GM19239 (cell line): ENCODE measurements at regions not wholly inside any gene's neighbourhood (a gene's known extent, or its start where the extent isn't known, plus 50 kb on each side); places are given as distances from the start of the nearest gene placed in this dataset.

ENCODE experiments used
- DNase-seq: peaks from one replicate; pipeline ENCODE4 v3.0.0; 2011; ENCODE audit warnings: low spot score; ENCODE audit not compliant: insufficient read length
- FAIRE-seq: peaks from 2 replicates; lab custom pipeline; 2011; peaks lifted over from hg19 to GRCh38; lab: Jason Lieb, UNC

GRCh38 chr14:22422238-22422637 lies 166.8 kb downstream of the DAD1 start:
- no peak for FAIRE-seq
- DNase-seq = no peak

GRCh38 chr14:22420598-22421186 lies 168.3 kb downstream of the DAD1 start:
- no peak for FAIRE-seq

DNA sequence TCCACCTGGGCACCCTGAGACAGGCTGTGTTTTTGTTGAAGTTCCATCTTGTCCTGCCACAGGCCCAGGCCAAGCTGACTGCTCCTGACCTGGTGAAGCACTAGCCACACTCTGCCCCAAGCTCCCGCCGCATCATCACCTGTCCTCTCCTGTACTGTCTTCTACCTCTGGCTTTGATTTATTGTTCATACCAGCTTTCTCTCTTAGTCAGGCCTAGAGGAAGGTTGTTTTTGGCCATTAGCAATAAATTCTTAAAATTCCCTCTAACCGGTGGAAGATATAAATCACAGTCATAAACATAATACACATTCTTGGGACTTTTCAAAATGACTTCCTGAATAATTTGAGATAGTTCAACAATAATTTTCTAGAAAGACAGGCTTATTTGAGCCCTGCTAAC lies 169.4 kb downstream of the DAD1 start:
- no peak for FAIRE-seq
- DNase-seq = no peak

More at GRCh38 chr14:22420598-22421186, 168.3 kb downstream of the DAD1 start:
- DNase-seq = no peak

DNA sequence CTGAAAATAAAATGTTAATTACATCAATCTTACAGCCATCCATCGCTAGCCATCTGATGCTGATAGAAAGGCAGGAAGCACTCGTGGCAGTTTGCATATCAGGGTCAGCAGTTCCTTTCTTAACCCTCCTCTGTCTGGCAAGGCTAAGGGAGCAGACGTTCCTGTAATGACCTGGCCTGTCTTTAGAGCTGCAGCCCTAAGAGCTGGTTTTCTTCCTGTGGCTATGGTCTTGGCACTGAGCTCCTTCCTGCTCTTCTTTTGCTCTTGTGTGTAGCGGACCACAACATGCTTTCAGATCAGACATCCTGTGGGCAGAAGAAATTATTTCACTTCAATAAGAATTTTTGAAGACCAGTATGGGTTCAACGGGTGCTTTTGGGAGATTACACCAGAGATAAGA lies 170.4 kb downstream of the DAD1 start:
- FAIRE-seq (peak; percentile 77), DNase-seq (peak; percentile 28)

DNA sequence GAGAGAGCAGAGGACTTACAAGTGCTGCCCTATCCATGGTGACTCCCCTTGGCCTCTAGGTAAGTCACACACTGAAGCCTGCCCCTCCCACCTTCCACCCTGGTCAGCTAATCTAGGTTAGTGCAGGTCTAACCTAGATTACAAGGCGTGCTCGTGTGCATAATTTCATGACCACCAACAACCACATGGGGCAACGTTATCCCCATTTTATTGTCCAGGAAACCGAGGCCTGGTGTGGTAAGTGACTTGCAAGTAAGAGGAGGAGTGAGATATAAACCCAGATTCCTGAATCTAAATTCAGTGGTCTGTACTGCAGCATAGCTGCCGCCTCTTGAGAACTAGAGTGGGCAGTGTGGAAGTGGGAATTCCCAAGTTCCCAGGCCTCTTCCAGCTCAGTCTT lies 171.1 kb downstream of the DAD1 start:
- FAIRE-seq = no peak
- no peak for DNase-seq

GRCh38 chr14:22416193-22416592 lies 172.8 kb downstream of the DAD1 start:
- no peak for FAIRE-seq
- no peak for DNase-seq

DNA sequence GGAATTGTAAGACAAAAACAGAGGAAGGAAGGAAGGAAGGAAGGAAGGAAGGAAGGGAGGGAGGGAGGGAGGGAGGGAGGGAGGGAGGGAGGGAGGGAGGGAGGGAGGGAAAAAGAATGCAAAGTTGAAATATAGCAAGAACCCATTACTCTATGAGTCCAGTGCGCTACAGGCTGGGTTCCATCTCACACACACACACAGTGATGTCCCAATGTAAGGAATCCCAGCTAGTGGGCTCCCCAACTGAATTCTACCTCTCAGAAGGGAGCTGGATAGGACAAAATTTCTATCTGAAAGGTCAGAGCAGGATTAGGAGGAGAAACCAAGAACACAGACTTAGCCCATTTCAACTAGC lies 173.4 kb downstream of the DAD1 start:
- no peak for FAIRE-seq
- DNase-seq = no peak

DNA sequence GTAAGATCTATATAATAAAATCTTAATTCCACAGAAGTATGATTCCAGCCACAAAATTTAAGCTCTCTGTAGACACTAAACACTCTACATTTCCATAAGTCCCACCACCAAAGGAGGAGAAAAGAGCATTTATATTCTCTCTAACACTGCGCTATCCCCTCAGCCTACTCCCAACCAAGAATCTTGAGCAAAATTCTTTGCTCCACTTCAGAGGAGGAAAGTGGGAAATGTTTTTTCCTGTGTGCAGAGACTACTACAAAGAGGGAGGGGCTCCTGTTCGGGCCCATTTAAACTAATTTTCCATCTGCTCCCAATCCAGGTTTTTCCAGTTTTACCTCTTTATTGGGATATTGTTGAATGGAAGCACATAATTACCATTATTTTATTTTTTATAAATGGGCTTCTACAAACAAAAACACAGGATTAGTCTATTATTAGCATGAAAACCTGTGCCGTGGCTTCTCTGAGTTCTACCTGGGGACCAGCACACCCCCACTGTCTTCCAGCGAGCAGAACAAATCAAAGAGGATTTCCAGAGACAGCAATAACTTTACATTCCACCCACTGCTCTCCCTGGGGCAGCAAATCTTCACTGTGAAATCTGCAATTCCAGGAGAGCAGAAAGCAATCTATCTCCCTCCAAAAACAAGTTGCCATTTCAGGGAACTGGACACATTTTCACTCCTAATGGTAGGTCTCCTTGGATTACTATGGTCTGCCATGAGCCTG lies 174.0 kb downstream of the DAD1 start:
- no peak for FAIRE-seq
- no peak for DNase-seq

- FAIRE-seq (no peak), DNase-seq (no peak)
Observed at GRCh38 chr14:22412926-22413411, 176.1 kb downstream of the DAD1 start.

- FAIRE-seq (no peak), DNase-seq (no peak)
Observed at GRCh38 chr14:22411398-22412055, 177.5 kb downstream of the DAD1 start.

GRCh38 chr14:22410497-22410896 lies 178.5 kb downstream of the DAD1 start:
- no peak for FAIRE-seq
- DNase-seq = no peak

DNA sequence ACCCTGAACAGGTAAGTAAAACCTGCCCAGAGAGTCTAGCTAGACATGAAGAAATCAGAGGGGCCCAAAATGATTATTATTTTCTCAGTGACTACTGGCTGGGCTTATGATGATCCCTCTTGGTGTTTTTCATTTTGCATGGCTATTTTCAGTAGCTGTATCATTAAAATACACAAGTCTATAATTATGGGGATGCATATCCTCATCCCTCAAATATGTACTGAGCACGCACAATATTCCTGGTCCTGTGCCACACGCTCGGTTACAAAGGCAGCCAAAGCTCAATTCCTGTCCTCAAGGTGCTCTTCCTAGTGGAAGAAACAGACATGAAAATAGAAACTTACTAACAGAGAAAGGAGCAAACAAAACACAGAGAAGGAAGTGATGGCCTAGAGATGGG lies 180.0 kb downstream of the DAD1 start:
- FAIRE-seq = no peak
- no peak for DNase-seq

- FAIRE-seq (no peak), DNase-seq (no peak)
Observed at GRCh38 chr14:22408547-22408946, 180.5 kb downstream of the DAD1 start.

GRCh38 chr14:22407033-22407432 lies 182.0 kb downstream of the DAD1 start:
- DNase-seq = no peak
- no peak for FAIRE-seq

DNA sequence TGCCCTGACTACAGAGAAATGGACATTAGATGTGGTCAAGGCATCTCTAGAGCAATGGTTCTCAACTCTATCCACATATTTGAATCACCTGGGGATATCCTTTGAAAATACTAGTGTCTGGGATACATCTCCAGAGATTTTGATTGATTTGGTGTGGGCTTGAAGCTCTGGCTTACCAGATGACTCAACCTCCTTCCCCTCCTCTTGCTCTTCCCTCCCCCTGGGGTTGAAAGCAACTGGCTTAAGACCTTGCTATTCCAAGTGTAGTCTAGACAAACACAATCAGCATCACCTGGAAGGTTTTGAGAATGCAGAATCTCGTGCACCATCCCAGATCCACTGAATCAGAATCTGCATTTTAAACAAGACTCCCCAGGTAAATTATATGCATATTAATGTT lies 183.8 kb downstream of the DAD1 start:
- FAIRE-seq = no peak
- no peak for DNase-seq

GRCh38 chr14:22403296-22403695 lies 185.7 kb downstream of the DAD1 start:
- FAIRE-seq = no peak

GRCh38 chr14:22400655-22401259 lies 188.3 kb downstream of the DAD1 start:
- FAIRE-seq (no peak), DNase-seq (no peak)

More at GRCh38 chr14:22403296-22403695, 185.7 kb downstream of the DAD1 start:
- no peak for DNase-seq

- DNase-seq = no peak
- no peak for FAIRE-seq
Observed at GRCh38 chr14:22399776-22400175, 189.2 kb downstream of the DAD1 start.

- FAIRE-seq = no peak
- DNase-seq = no peak
Observed at GRCh38 chr14:22397221-22397737, 191.7 kb downstream of the DAD1 start.

DNA sequence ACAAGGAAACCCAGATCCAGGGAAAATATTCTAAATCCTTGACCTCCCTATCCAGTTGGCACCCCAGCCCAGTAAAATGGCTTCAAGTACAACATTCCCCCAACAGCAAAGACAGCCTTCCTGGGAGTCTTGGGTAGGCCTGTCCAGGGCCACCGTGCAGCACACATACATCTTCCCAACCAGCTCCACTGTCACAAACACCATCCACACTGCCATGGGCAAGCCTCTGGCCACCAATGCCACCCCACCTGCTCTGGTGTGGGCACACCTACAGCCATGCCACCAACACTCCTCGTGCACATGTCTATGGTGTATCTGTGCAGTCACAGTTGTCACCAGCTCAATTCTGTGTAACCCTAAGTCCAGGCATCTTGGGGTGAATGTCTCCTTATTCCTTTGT lies 193.2 kb downstream of the DAD1 start:
- DNase-seq (no peak), FAIRE-seq (no peak)

- no peak for FAIRE-seq
Observed at GRCh38 chr14:22394616-22395015, 194.4 kb downstream of the DAD1 start.

More at GRCh38 chr14:22394616-22395015, 194.4 kb downstream of the DAD1 start:
- no peak for DNase-seq
